ENCODE measurements at regions not wholly inside any gene's neighbourhood (a gene's known extent, or its start where the extent isn't known, plus 50 kb on each side); places are given as distances from the start of the nearest gene placed in this dataset.

GRCh38 chr7:134391223-134391622 lies 67.7 kb downstream of the AKR1B1 start:
- no peaks in the 10 kb centered on the region for H3K36me3 Mint-ChIP-seq
- intact Hi-C loops (cut with micrococcal nuclease): no loop called here
- no peak overlapping the region for H3K4me3 Mint-ChIP-seq
- CTCF ChIA-PET: interaction anchor here (0.9 kb wide), 1 partner anchor 34 kb away, joined by 4 read pairs; no protein-coding TSS in a partner anchor
- DNase-seq: no peak
- H3K9me3 Mint-ChIP-seq: no peaks in the 10 kb centered on the region
- no peak overlapping the region for H3K27ac Mint-ChIP-seq
- H3K27me3 Mint-ChIP-seq: peaks cover 4% of the 10 kb centered on the region
- POLR2A ChIA-PET: no interaction called here
- H3K4me1 Mint-ChIP-seq (ENCODE audit: low read depth): no peaks in the 10 kb centered on the region

- no peaks in the 10 kb centered on the region for H3K4me1 Mint-ChIP-seq (ENCODE audit: low read depth)
- ChIA-PET POLR2A (no interaction called here), CTCF (interaction anchor here (0.6 kb wide), 1 partner anchor 1598 kb away, joined by 3 read pairs; no protein-coding TSS in a partner anchor)
- intact Hi-C loops (cut with micrococcal nuclease): no loop called here
- H3K4me3 Mint-ChIP-seq: no peak overlapping the region
- H3K27ac Mint-ChIP-seq: no peak overlapping the region
- no peaks in the 10 kb centered on the region for H3K27me3 Mint-ChIP-seq
- no peaks in the 10 kb centered on the region for H3K9me3 Mint-ChIP-seq
- DNase-seq: no peak
- no peaks in the 10 kb centered on the region for H3K36me3 Mint-ChIP-seq
Observed at GRCh38 chr7:134388336-134389019, 70.4 kb downstream of the AKR1B1 start.

GRCh38 chr7:134378562-134378961 lies 61.8 kb upstream of the SLC35B4 start:
- no peak for DNase-seq
- ChIA-PET POLR2A (no interaction called here), CTCF (no interaction called here)
- no peaks in the 10 kb centered on the region for H3K36me3 Mint-ChIP-seq
- intact Hi-C loops (cut with micrococcal nuclease): no loop called here
- peaks cover 3% of the 10 kb centered on the region for H3K27me3 Mint-ChIP-seq
- H3K9me3 Mint-ChIP-seq: no peaks in the 10 kb centered on the region
- no peak overlapping the region for H3K27ac Mint-ChIP-seq
- no peaks in the 10 kb centered on the region for H3K4me1 Mint-ChIP-seq (ENCODE audit: low read depth)
- no peak overlapping the region for H3K4me3 Mint-ChIP-seq

GRCh38 chr7:134376693-134377092 lies 60.0 kb upstream of the SLC35B4 start:
- CTCF ChIA-PET: interaction anchor here (0.7 to 1.2 kb wide), 3 partner anchors 19 to 608 kb away, joined by 3 to 6 read pairs (median 4); no protein-coding TSS in a partner anchor
- Mint-ChIP-seq H3K4me3 (no peak overlapping the region), H3K36me3 (no peaks in the 10 kb centered on the region)

GRCh38 chr7:134375206-134375605 lies 58.5 kb upstream of the SLC35B4 start:
- POLR2A ChIA-PET: no interaction called here
- CTCF ChIA-PET: no interaction called here
- Mint-ChIP-seq H3K4me1 (ENCODE audit: low read depth) (no peaks in the 10 kb centered on the region), H3K27ac (no peak overlapping the region), H3K27me3 (peaks cover 13% of the 10 kb centered on the region), H3K9me3 (no peaks in the 10 kb centered on the region), H3K36me3 (no peaks in the 10 kb centered on the region), H3K4me3 (no peak overlapping the region)
- intact Hi-C loops (cut with micrococcal nuclease): no loop called here
- DNase-seq: no peak

More at GRCh38 chr7:134376693-134377092, 60.0 kb upstream of the SLC35B4 start:
- H3K27me3 Mint-ChIP-seq: peaks cover 9% of the 10 kb centered on the region
- POLR2A ChIA-PET: no interaction called here
- intact Hi-C loops (cut with micrococcal nuclease): no loop called here
- no peaks in the 10 kb centered on the region for H3K4me1 Mint-ChIP-seq (ENCODE audit: low read depth)
- DNase-seq: no peak
- no peaks in the 10 kb centered on the region for H3K9me3 Mint-ChIP-seq
- no peak overlapping the region for H3K27ac Mint-ChIP-seq

- H3K9me3 Mint-ChIP-seq: no peaks in the 10 kb centered on the region
- CTCF ChIA-PET: interaction anchor here (1.0 kb wide), 1 partner anchor 17 kb away, joined by 4 read pairs; no protein-coding TSS in a partner anchor
- DNase-seq: no peak
- H3K36me3 Mint-ChIP-seq: no peaks in the 10 kb centered on the region
- POLR2A ChIA-PET: no interaction called here
- H3K4me3 Mint-ChIP-seq: no peak overlapping the region
- no peak overlapping the region for H3K27ac Mint-ChIP-seq
- H3K27me3 Mint-ChIP-seq: peaks cover 16% of the 10 kb centered on the region
- intact Hi-C loops (cut with micrococcal nuclease): no loop called here
- H3K4me1 Mint-ChIP-seq (ENCODE audit: low read depth): no peaks in the 10 kb centered on the region
Observed at GRCh38 chr7:134374791-134375190, 58.1 kb upstream of the SLC35B4 start.

- no peak overlapping the region for H3K4me3 Mint-ChIP-seq
Observed at GRCh38 chr7:134374291-134374690, 57.6 kb upstream of the SLC35B4 start.

GRCh38 chr7:134372858-134373257 lies 56.1 kb upstream of the SLC35B4 start:
- Mint-ChIP-seq H3K27me3 (peaks cover 23% of the 10 kb centered on the region), H3K27ac (no peak overlapping the region), H3K9me3 (no peaks in the 10 kb centered on the region), H3K4me3 (no peak overlapping the region), H3K36me3 (no peaks in the 10 kb centered on the region), H3K4me1 (ENCODE audit: low read depth) (no peaks in the 10 kb centered on the region)
- ChIA-PET CTCF (no interaction called here), POLR2A (no interaction called here)
- DNase-seq: no peak
- intact Hi-C loops (cut with micrococcal nuclease): no loop called here

More at GRCh38 chr7:134374291-134374690, 57.6 kb upstream of the SLC35B4 start:
- H3K4me1 Mint-ChIP-seq (ENCODE audit: low read depth): no peaks in the 10 kb centered on the region
- CTCF ChIA-PET: interaction anchor here (1.0 kb wide), 1 partner anchor 17 kb away, joined by 4 read pairs; no protein-coding TSS in a partner anchor
- POLR2A ChIA-PET: no interaction called here
- no peak overlapping the region for H3K27ac Mint-ChIP-seq
- peaks cover 17% of the 10 kb centered on the region for H3K27me3 Mint-ChIP-seq
- no peaks in the 10 kb centered on the region for H3K9me3 Mint-ChIP-seq
- H3K36me3 Mint-ChIP-seq: no peaks in the 10 kb centered on the region
- intact Hi-C loops (cut with micrococcal nuclease): no loop called here
- no peak for DNase-seq

- H3K27me3 Mint-ChIP-seq: peaks cover 23% of the 10 kb centered on the region
- no peak overlapping the region for H3K4me3 Mint-ChIP-seq
- ChIA-PET POLR2A (no interaction called here), CTCF (no interaction called here)
- DNase-seq: no peak
- H3K9me3 Mint-ChIP-seq: no peaks in the 10 kb centered on the region
- H3K27ac Mint-ChIP-seq: no peak overlapping the region
- no peaks in the 10 kb centered on the region for H3K4me1 Mint-ChIP-seq (ENCODE audit: low read depth)
- intact Hi-C loops (cut with micrococcal nuclease): no loop called here
- H3K36me3 Mint-ChIP-seq: no peaks in the 10 kb centered on the region
Observed at GRCh38 chr7:134371971-134372370, 55.2 kb upstream of the SLC35B4 start.

- DNase-seq: no peak
- no peak overlapping the region for H3K27ac Mint-ChIP-seq
- H3K27me3 Mint-ChIP-seq: peaks cover 23% of the 10 kb centered on the region
- intact Hi-C loops (cut with micrococcal nuclease): no loop called here
- no peaks in the 10 kb centered on the region for H3K36me3 Mint-ChIP-seq
- no peak overlapping the region for H3K4me3 Mint-ChIP-seq
- no peaks in the 10 kb centered on the region for H3K9me3 Mint-ChIP-seq
- H3K4me1 Mint-ChIP-seq (ENCODE audit: low read depth): no peaks in the 10 kb centered on the region
- CTCF ChIA-PET: no interaction called here
- POLR2A ChIA-PET: no interaction called here
Observed at GRCh38 chr7:134371536-134371935, 54.8 kb upstream of the SLC35B4 start.

- Mint-ChIP-seq H3K4me1 (ENCODE audit: low read depth) (no peaks in the 10 kb centered on the region), H3K4me3 (no peak overlapping the region), H3K27me3 (peaks cover 27% of the 10 kb centered on the region), H3K9me3 (no peaks in the 10 kb centered on the region), H3K27ac (no peak overlapping the region), H3K36me3 (no peaks in the 10 kb centered on the region)
- POLR2A ChIA-PET: no interaction called here
- DNase-seq: no peak
- intact Hi-C loops (cut with micrococcal nuclease): no loop called here
- CTCF ChIA-PET: no interaction called here
Observed at GRCh38 chr7:134370135-134370534, 53.4 kb upstream of the SLC35B4 start.

GRCh38 chr7:134368851-134369544 lies 52.3 kb upstream of the SLC35B4 start:
- CTCF ChIA-PET: no interaction called here

More at GRCh38 chr7:134368851-134369544, 52.3 kb upstream of the SLC35B4 start:
- no peak overlapping the region for H3K4me3 Mint-ChIP-seq
- no peaks in the 10 kb centered on the region for H3K9me3 Mint-ChIP-seq
- POLR2A ChIA-PET: no interaction called here
- intact Hi-C loops (cut with micrococcal nuclease): no loop called here
- H3K27ac Mint-ChIP-seq: no peak overlapping the region
- H3K4me1 Mint-ChIP-seq (ENCODE audit: low read depth): no peaks in the 10 kb centered on the region
- DNase-seq: no peak
- peaks cover 26% of the 10 kb centered on the region for H3K27me3 Mint-ChIP-seq
- no peaks in the 10 kb centered on the region for H3K36me3 Mint-ChIP-seq
